Smooth muscle cell (in vitro differentiated cells): ENCODE measurements at regions not wholly inside any gene's neighbourhood (a gene's known extent, or its start where the extent isn't known, plus 50 kb on each side); places are given as distances from the start of the nearest gene placed in this dataset.

Experiments used
- DNase-seq: peaks from one replicate; lab custom pipeline; 2025; ENCODE audit not compliant: unreplicated experiment; lab: John Stamatoyannopoulos, UW
- H2AFZ ChIP-seq: fragments of 200-600 bp; sonication (generic); 2 replicates; pipeline ENCODE4 v1.6.0; 2016; ENCODE audit warnings: antibody characterized with exemption, low read depth, mild to moderate bottlenecking
- H3F3A ChIP-seq: fragments of 200-600 bp; sonication (generic); 2 replicates; pipeline ENCODE4 v1.6.0; 2017; ENCODE audit warnings: antibody characterized with exemption, low read depth
- H3K27ac ChIP-seq: fragments of 200-600 bp; sonication (generic); 2 replicates; pipeline ENCODE4 v1.5.1; 2016; ENCODE audit warnings: low read depth, mild to moderate bottlenecking
- H3K27me3 ChIP-seq: fragments of 200-600 bp; sonication (generic); 2 replicates; pipeline ENCODE4 v1.6.1; 2016; ENCODE audit warnings: low read depth, mild to moderate bottlenecking
- H3K36me3 ChIP-seq: fragments of 200-600 bp; sonication (generic); 2 replicates; pipeline ENCODE4 v1.5.1; 2016; ENCODE audit warnings: low read depth
- H3K4me1 ChIP-seq: fragments of 200-600 bp; sonication (generic); 2 replicates; pipeline ENCODE4 v1.5.1; 2016; ENCODE audit warnings: low read depth
- H3K4me2 ChIP-seq: fragments of 200-600 bp; sonication (generic); 2 replicates; pipeline ENCODE4 v1.6.0; 2016; ENCODE audit warnings: mild to moderate bottlenecking
- H3K4me3 ChIP-seq: fragments of 200-600 bp; sonication (generic); 2 replicates; pipeline ENCODE4 v1.5.1; 2016; ENCODE audit warnings: mild to moderate bottlenecking
- H3K79me2 ChIP-seq: fragments of 200-600 bp; sonication (generic); 2 replicates; pipeline ENCODE4 v1.6.0; 2016; ENCODE audit warnings: low read depth, mild to moderate bottlenecking
- H3K9ac ChIP-seq: fragments of 200-600 bp; sonication (generic); 2 replicates; pipeline ENCODE4 v1.6.0; 2016; ENCODE audit warnings: low read depth
- H3K9me3 ChIP-seq: fragments of 200-600 bp; sonication (generic); replicated peaks from 2 replicates; pipeline ENCODE4 v1.5.1; 2016; ENCODE audit warnings: low read depth
- H4K20me1 ChIP-seq: fragments of 200-600 bp; sonication (generic); 2 replicates; pipeline ENCODE4 v1.6.0; 2016; ENCODE audit warnings: low read depth
- WGBS: methylation state at CpG from one replicate; pipeline ENCODE4 v1.1.7; 2016; ENCODE audit warnings: low lambda C conversion rate; 5-methylcytosine and 5-hydroxymethylcytosine counted together
- TF ChIP-seq, protein P1 (sequence below): fragments of 200-600 bp; sonication (generic); IDR thresholded peaks from 2 replicates; pipeline ENCODE4 v1.5.1; 2017; ENCODE audit warnings: borderline replicate concordance, mild to moderate bottlenecking, antibody characterized with exemption; ENCODE audit not compliant: insufficient read depth, poor library complexity, severe bottlenecking

DNA sequence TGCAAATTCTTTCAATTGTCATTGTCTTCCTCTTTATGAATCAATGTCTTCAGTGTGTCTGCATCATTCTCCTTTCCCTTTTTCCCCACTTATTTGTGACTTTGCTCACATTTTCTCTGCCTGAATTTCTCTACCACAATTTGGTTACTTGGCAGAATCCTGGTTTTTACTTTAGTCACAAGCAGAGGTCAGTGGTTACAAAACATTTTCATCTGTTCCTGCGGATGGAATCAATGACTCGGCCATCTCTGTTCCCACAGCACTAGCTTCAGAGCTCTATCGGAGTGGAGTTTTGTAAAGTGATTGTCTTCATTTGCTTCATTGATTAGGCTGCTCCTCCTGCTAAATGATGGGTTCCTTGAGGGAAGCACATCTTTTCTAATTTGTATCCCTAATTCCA, 501.3 kb upstream of the AADAT start:
- 74% methylated on average over 3 of the region's 3 CpGs for WGBS
- H2AFZ ChIP-seq = peak overlapping the region; percentile 65

DNA sequence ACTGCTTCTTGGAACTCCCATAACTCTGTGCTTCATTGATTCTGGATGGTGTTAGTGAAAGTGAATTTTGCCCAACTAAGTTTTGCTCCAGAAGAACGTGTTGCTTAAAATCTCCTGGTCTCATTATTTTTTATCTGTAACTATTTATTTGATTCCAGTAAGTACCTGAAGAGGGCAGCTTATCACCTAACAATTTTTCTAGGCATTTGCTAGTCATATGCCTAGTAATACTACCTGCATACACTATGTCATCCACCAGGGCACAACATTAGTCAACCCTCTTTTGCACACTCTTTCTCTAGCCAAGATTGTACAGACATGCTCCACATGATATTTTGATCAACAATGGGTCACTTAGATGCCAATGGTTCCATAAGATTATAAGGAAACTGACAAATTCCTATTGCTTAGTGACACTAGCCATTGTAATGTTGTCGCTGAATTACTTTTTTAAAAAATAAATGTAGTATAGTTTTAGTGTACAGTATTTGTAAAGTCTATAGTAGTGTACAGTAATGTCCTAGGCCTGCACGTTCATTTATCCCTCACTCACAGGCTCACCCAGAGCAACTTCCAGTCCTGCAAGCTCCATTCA, 499.9 kb upstream of the AADAT start:
- no peaks in the 10 kb centered on the region for H3K36me3 ChIP-seq
- no peak overlapping the region for H2AFZ ChIP-seq
- no peaks in the 10 kb centered on the region for H3K9me3 ChIP-seq
- 72% methylated on average over 3 of the region's 3 CpGs for WGBS
- no peaks in the 10 kb centered on the region for H4K20me1 ChIP-seq
- H3K79me2 ChIP-seq = no peaks in the 10 kb centered on the region
- no peaks in the 10 kb centered on the region for H3K4me1 ChIP-seq
- no peak overlapping the region for H3K9ac ChIP-seq
- H3K27ac ChIP-seq = no peak overlapping the region
- TF ChIP-seq, protein P1, sequence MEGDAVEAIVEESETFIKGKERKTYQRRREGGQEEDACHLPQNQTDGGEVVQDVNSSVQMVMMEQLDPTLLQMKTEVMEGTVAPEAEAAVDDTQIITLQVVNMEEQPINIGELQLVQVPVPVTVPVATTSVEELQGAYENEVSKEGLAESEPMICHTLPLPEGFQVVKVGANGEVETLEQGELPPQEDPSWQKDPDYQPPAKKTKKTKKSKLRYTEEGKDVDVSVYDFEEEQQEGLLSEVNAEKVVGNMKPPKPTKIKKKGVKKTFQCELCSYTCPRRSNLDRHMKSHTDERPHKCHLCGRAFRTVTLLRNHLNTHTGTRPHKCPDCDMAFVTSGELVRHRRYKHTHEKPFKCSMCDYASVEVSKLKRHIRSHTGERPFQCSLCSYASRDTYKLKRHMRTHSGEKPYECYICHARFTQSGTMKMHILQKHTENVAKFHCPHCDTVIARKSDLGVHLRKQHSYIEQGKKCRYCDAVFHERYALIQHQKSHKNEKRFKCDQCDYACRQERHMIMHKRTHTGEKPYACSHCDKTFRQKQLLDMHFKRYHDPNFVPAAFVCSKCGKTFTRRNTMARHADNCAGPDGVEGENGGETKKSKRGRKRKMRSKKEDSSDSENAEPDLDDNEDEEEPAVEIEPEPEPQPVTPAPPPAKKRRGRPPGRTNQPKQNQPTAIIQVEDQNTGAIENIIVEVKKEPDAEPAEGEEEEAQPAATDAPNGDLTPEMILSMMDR = peak; percentile 26
- no peaks in the 10 kb centered on the region for H3F3A ChIP-seq
- H3K27me3 ChIP-seq = no peaks in the 10 kb centered on the region
- DNase-seq = no peak
- no peak overlapping the region for H3K4me2 ChIP-seq
- no peak overlapping the region for H3K4me3 ChIP-seq

More for the DNA sequence above, 501.3 kb upstream of the AADAT start:
- no peaks in the 10 kb centered on the region for H3K4me1 ChIP-seq
- H3K9me3 ChIP-seq = no peaks in the 10 kb centered on the region
- H3K27ac ChIP-seq = no peak overlapping the region
- H3F3A ChIP-seq = no peaks in the 10 kb centered on the region
- no peak for DNase-seq
- H3K4me2 ChIP-seq = no peak overlapping the region
- H3K36me3 ChIP-seq = no peaks in the 10 kb centered on the region
- no peaks in the 10 kb centered on the region for H3K27me3 ChIP-seq
- H3K4me3 ChIP-seq = no peak overlapping the region
- H3K79me2 ChIP-seq = no peaks in the 10 kb centered on the region
- H4K20me1 ChIP-seq = no peaks in the 10 kb centered on the region
- TF ChIP-seq, protein P1 = no peak
- no peak overlapping the region for H3K9ac ChIP-seq

DNA sequence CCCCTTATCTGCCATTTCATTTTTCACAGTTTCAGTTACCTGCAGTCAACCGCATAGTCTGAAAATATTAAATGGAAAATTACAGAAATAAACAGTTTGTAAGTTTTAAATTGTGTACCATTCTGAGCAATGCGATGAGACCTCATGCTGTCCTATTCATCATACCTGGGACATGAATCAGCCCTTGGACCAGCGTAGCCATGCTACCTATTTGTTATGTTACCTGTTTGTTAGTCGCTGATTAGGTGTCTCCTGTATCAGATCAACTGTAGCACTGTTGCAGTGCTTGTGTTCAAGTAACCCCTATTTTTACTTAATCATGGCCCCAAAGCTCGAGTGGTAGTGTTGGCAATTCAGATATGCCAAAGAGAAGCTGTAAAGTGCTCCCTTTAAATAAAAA, 492.2 kb upstream of the AADAT start:
- no peak overlapping the region for H3K4me3 ChIP-seq
- H3K9me3 ChIP-seq = no peaks in the 10 kb centered on the region
- H4K20me1 ChIP-seq = no peaks in the 10 kb centered on the region
- TF ChIP-seq, protein P1 = no peak
- no peaks in the 10 kb centered on the region for H3K4me1 ChIP-seq
- no peaks in the 10 kb centered on the region for H3F3A ChIP-seq
- H3K27me3 ChIP-seq = no peaks in the 10 kb centered on the region
- no peaks in the 10 kb centered on the region for H3K79me2 ChIP-seq
- DNase-seq = no peak
- H3K27ac ChIP-seq = no peak overlapping the region
- no peak overlapping the region for H3K4me2 ChIP-seq
- no peak overlapping the region for H3K9ac ChIP-seq
- 78% methylated on average over 5 of the region's 5 CpGs for WGBS
- no peaks in the 10 kb centered on the region for H3K36me3 ChIP-seq
- H2AFZ ChIP-seq = no peak overlapping the region

DNA sequence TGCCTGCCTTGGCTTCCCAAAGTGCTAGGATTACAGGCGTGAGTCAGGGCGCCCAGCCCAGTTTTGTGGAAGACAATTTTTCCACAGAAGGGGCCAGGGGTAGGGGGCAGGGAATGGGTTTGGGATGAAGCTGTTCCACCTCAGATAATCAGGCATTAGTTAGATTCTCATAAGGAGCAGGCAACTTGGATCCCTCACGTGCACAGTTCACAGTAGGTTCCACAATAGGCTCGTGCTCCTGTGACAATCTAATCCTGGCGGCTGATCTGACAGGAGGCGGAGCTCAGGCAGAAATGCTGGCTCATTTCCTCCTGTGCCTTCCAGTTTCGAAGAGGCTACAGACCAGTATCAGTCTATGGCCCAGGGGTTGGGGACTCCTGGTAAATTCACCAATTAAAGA, 491.6 kb upstream of the AADAT start:
- 73% methylated on average over 7 of the region's 7 CpGs for WGBS

More for the DNA sequence above, 491.6 kb upstream of the AADAT start:
- DNase-seq = no peak
- Histone ChIP-seq H3K36me3 (no peaks in the 10 kb centered on the region), H2AFZ (no peak overlapping the region), H3K4me3 (no peak overlapping the region), H3K79me2 (no peaks in the 10 kb centered on the region), H3K27ac (no peak overlapping the region), H3K27me3 (no peaks in the 10 kb centered on the region), H3K4me2 (no peak overlapping the region), H4K20me1 (no peaks in the 10 kb centered on the region), H3F3A (no peaks in the 10 kb centered on the region), H3K4me1 (no peaks in the 10 kb centered on the region), H3K9me3 (no peaks in the 10 kb centered on the region), H3K9ac (no peak overlapping the region)
- TF ChIP-seq, protein P1 = no peak
